Adrenal gland (tissue), 9 donors: ENCODE measurements at regions not wholly inside any gene's neighbourhood (a gene's known extent, or its start where the extent isn't known, plus 50 kb on each side); places are given as distances from the start of the nearest gene placed in this dataset.
A peak's percentile ranks its signal among the peaks of the same experiment; 100 is the strongest.

Source experiments
- DNase-seq, 7 donors: peaks; one replicate each; pipeline ENCODE4 v3.0.0-alpha.2; 2019 to 2020
- H3K27ac ChIP-seq, 5 donors: fragments of 200-600 bp; sonication (generic) in 4 of 5; 1 replicate in 3 of 5; 2 replicates in 2 of 5; pipeline versions ENCODE4 v1.5.1 to v1.8.0; 2016 to 2020; ENCODE audit warnings: mild to moderate bottlenecking in 1 of 5
- H3K27me3 ChIP-seq: fragments of 200-600 bp; 2 replicates; pipeline ENCODE4 v1.8.0; 2021
- H3K36me3 ChIP-seq, 2 donors: fragments of 200-600 bp; replicated peaks in 1 of 2; 1 replicate in 1 of 2; 2 replicates in 1 of 2; pipeline versions ENCODE4 v1.5.1 to v1.8.0; 2018 to 2022
- H3K4me1 ChIP-seq, 2 donors: fragments of 200-600 bp; replicated peaks in 1 of 2; 1 replicate in 1 of 2; 2 replicates in 1 of 2; pipeline versions ENCODE4 v1.5.1 to v1.8.0; 2018 to 2021
- H3K4me3 ChIP-seq, 4 donors: fragments of 200-600 bp; sonication (generic) in 3 of 4; one replicate each; pipeline ENCODE4 v1.5.1; 2016 to 2018
- H3K9me3 ChIP-seq, 3 donors: fragments of 200-600 bp; sonication (generic) in 1 of 3; replicated peaks in 1 of 3; 1 replicate in 2 of 3; 2 replicates in 1 of 3; pipeline versions ENCODE4 v1.5.1 to v1.8.0; 2016 to 2021
- CTCF ChIP-seq, 6 experiments: fragments of 450-650 bp in 4 of 6; fragments of 200-600 bp in 2 of 6; sonication (generic) in 1 of 6; IDR thresholded peaks; 1 replicate in 5 of 6; 2 replicates in 1 of 6; pipeline versions ENCODE4 v1.5.1 to v1.8.0; 2016 to 2021; ENCODE audit warnings: antibody characterized with exemption in 6 of 6, mild to moderate bottlenecking in 2 of 6, moderate library complexity in 1 of 6
- POLR2A ChIP-seq, 2 donors: fragments of 450-650 bp; IDR thresholded peaks; one replicate each; pipeline ENCODE4 v1.6.1; 2017; ENCODE audit warnings: antibody characterized with exemption in 2 of 2, mild to moderate bottlenecking in 2 of 2, moderate library complexity in 1 of 2
- WGBS, 4 donors: extraction: QIAGEN DNeasy Blood & Tissue Kit in 2 of 4; methylation state at CpG; one replicate each; pipeline versions ENCODE4 v1.1.5 to v1.1.7; 2013 to 2017; 5-methylcytosine and 5-hydroxymethylcytosine counted together
- intact Hi-C, 2 donors: fragments of 100-400 bp; cut with DNase I; formaldehyde crosslinking; loops; one replicate each; pipeline versions ENCODE4 v1.14.1 to v1.15.0; 2022 to 2023
- donor health status: healthy with polysubstance abuse.
- donor health status: Bipolar disorder and iron deficiency.
- donor health status: DM: yes; HTN: yes; CAD: no.
- donor health status: DM: no; HTN: no; CAD: no.
- donor health status: DM: no; HTN: no; CAD: no.

GRCh38 chr16:74046524-74046923 lies 250.1 kb upstream of the PSMD7 start:
- TF ChIP-seq CTCF (IDR thresholded peaks at IDR 0.05) (no peak), POLR2A (IDR thresholded peaks at IDR 0.05) (no peak)
- intact Hi-C loops = no loop called here
- H3K9me3 ChIP-seq = no peaks in the 10 kb centered on the region
- H3K27me3 ChIP-seq = no peaks in the 10 kb centered on the region
- no peak for DNase-seq
- H3K36me3 ChIP-seq = no peaks in the 10 kb centered on the region
- WGBS, 4 donors = 80 to 86% (median 84%) methylated on average over 5 of the region's 5 CpGs
- no peak overlapping the region for H3K27ac ChIP-seq
- H3K4me1 ChIP-seq = no peaks in the 10 kb centered on the region
- no peak overlapping the region for H3K4me3 ChIP-seq

DNA sequence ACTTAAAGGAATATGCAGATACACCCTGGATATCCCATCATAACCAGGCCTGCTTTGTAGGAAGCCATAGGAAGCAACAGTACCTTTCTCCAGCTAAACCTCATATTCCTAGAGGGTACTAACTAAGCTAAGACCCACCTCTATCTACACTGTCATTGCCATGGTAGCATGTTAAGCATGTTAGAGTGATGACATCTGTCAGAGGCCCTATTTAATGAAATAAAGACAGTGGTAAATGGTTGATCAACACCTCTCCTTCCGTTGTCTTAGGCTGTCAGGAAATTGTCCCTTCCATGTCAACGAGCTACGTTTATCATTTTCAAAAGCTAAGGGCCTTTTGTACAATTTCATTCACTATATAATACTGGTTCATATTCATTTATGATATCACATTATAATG lies 251.1 kb upstream of the PSMD7 start:
- Histone ChIP-seq H3K27ac (no peak overlapping the region), H3K9me3 (no peaks in the 10 kb centered on the region), H3K36me3 (no peaks in the 10 kb centered on the region), H3K4me1 (no peaks in the 10 kb centered on the region), H3K27me3 (no peaks in the 10 kb centered on the region), H3K4me3 (no peak overlapping the region)
- WGBS, 4 donors = 88 to 91% (median 89%) methylated on average over 3 of the region's 3 CpGs
- intact Hi-C loops = no loop called here
- no peak for DNase-seq
- no peak for TF ChIP-seq POLR2A (IDR thresholded peaks at IDR 0.05)
- no peak for TF ChIP-seq CTCF (IDR thresholded peaks at IDR 0.05)

GRCh38 chr16:74035816-74036215 lies 260.8 kb upstream of the PSMD7 start:
- Histone ChIP-seq H3K4me3 (no peak overlapping the region), H3K9me3 (no peaks in the 10 kb centered on the region), H3K27ac (no peak overlapping the region), H3K27me3 (no peaks in the 10 kb centered on the region), H3K36me3 (no peaks in the 10 kb centered on the region), H3K4me1 (no peaks in the 10 kb centered on the region)
- peak in 1 of 7 donors; percentile 2 for DNase-seq
- TF ChIP-seq CTCF (IDR thresholded peaks at IDR 0.05) (peak in 1 of 6 experiments; percentile 4), POLR2A (IDR thresholded peaks at IDR 0.05) (no peak)
- 23 to 32% (median 25%) methylated on average over 1 of the region's 1 CpG for WGBS, 4 donors
- intact Hi-C loops = no loop called here

DNA sequence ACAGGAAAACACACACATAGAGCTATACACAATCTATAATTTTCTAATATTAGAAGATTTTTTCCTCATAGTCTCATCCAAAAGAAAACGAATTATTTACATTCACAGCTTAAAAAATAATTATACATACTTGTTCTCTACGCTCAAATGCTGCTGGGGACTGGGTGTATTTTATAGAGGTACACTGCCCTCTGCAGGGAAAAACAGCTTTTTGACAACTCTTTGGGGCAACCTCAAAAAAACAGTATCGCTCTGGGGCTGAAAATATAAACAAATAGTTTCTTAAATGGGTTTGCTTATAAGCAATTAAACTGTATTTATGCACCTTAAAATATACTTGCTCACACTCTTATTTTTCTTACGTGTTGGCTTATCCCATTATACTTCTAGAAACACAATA lies 261.8 kb upstream of the PSMD7 start:
- DNase-seq = peak in 1 of 7 donors; percentile 2
- WGBS, 4 donors = 27 to 38% (median 33%) methylated on average over 4 of the region's 4 CpGs
- no peaks in the 10 kb centered on the region for H3K36me3 ChIP-seq
- no peaks in the 10 kb centered on the region for H3K27me3 ChIP-seq
- intact Hi-C loops = no loop called here
- no peak for TF ChIP-seq POLR2A (IDR thresholded peaks at IDR 0.05)
- TF ChIP-seq CTCF (IDR thresholded peaks at IDR 0.05) = peak in 1 of 6 experiments; percentile 31
- H3K4me1 ChIP-seq = no peaks in the 10 kb centered on the region
- no peaks in the 10 kb centered on the region for H3K9me3 ChIP-seq
- no peak overlapping the region for H3K27ac ChIP-seq
- no peak overlapping the region for H3K4me3 ChIP-seq
